ENCODE measurements at regions not wholly inside any gene's neighbourhood (a gene's known extent, or its start where the extent isn't known, plus 50 kb on each side); places are given as distances from the start of the nearest gene placed in this dataset.

DNA sequence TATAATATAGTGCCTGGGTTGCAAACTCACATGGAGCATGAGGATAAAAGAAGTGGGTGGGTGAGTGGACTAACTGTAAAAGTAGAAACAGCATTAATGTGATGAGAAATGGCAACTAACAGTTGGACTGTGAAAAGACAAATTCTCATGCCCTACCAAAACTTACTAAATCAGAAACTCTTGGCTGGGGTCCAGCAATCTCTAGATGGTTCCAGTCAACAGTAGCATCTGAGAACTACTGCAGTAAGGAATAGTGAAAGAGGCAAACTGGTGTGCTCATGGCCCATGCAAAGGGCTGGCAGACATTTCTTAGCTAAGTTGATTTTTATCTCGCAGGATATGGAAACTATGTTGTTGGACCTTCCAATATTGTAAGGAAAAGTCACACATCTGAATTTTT, 150.3 kb downstream of the PIK3R1 start:
- H3K4me3 ChIP-seq (ENCODE audit: low read depth, low read length) = no peak overlapping the region
- TF ChIP-seq, protein P1, sequence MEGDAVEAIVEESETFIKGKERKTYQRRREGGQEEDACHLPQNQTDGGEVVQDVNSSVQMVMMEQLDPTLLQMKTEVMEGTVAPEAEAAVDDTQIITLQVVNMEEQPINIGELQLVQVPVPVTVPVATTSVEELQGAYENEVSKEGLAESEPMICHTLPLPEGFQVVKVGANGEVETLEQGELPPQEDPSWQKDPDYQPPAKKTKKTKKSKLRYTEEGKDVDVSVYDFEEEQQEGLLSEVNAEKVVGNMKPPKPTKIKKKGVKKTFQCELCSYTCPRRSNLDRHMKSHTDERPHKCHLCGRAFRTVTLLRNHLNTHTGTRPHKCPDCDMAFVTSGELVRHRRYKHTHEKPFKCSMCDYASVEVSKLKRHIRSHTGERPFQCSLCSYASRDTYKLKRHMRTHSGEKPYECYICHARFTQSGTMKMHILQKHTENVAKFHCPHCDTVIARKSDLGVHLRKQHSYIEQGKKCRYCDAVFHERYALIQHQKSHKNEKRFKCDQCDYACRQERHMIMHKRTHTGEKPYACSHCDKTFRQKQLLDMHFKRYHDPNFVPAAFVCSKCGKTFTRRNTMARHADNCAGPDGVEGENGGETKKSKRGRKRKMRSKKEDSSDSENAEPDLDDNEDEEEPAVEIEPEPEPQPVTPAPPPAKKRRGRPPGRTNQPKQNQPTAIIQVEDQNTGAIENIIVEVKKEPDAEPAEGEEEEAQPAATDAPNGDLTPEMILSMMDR (IDR thresholded peaks at IDR 0.05; ENCODE audit: low read depth, low read length) = no peak

DNA sequence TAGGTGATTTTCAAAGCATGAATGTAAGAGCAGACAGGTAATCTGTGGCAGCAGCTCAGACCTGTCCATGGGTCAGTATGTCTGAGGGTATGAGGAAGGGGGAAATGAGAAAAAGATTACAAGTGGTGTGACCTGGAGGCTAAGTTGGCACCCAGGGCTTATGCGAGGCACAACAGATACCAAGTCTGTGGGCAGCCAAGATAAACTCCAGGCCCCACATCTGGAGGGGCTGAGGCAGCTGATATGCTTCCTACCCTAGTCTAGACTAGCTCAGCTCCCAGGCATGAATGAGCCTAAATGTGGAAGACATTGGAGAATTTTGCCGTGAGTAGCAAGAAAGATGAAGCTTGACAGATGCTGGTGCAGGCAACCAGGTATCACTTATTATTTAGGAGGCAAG, 151.7 kb downstream of the PIK3R1 start:
- H3K4me3 ChIP-seq (ENCODE audit: low read depth, low read length) = no peak overlapping the region
- TF ChIP-seq, protein P1 (IDR thresholded peaks at IDR 0.05; ENCODE audit: low read depth, low read length) = no peak

DNA sequence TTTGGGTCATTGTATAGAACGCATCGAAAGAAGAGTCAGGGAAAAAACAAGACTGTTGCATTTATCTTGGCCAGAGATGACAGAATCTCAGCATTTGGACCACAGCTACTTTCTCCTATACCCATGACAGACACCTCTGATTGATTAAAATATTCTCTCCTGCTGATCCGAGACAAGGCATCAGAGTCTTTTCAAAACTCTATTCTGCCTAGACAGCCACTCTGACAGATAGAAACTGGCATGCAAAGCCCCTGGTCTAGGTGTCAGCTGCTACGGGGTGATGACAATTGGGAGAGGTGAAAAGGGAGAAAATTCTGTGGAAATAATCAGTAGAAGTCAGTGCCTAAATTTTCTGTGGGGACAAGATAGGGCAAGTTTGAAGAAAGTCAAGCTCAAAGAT, 152.2 kb downstream of the PIK3R1 start:
- TF ChIP-seq, protein P1 (IDR thresholded peaks at IDR 0.05; ENCODE audit: low read depth, low read length) = no peak

DNA sequence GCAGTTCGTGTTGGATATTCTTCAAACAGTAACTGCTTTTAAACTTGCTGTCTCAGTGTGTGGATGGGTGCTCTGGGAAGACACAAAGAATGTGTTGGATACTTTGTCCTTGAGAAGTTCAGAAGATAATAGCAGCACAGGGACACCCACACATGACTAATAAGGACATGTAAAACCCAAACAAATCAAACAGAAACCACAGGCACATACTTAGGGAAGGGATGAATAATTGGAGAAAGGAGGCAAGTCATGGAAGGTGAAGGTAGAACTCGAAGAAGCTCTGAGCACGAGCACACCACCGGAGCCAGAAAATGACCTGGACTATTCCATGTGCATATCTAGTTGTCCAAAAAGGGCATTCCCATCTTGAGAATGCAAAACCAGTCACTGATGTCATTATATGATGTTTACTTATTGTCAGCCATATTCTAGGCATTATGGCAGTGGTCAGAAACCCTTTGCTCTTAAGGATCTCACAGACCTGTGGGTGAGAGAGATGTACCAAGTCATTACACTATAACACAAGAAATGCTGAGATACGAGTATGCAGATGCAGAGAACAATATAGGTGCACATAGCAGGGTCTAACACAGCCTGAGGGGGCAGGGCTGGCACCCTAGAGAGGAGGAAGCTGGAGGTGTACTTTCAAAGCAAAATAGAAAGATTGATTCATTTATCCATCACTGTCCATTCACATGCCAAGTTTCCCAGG, 152.9 kb downstream of the PIK3R1 start:
- no peak overlapping the region for H3K4me3 ChIP-seq (ENCODE audit: low read depth, low read length)
- TF ChIP-seq, protein P1 (IDR thresholded peaks at IDR 0.05; ENCODE audit: low read depth, low read length) = no peak

More for the DNA sequence above, 152.2 kb downstream of the PIK3R1 start:
- no peak overlapping the region for H3K4me3 ChIP-seq (ENCODE audit: low read depth, low read length)

DNA sequence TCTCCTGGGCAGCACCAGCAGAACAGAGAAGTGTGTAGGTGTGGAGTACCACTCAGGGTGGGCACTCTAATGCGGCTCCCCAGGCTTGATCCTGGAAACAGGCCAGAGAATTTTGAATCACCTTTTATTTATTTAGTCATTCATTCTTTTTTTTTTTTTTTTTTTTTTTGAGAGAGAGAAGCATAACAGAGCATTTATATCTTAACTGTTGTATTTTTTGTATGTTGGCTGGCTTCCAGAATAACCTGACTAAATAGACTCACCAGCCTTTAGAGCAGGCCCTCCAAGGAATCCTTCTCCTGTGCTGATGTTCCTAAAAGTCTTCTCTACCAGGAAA, 153.4 kb downstream of the PIK3R1 start:
- TF ChIP-seq, protein P1 (IDR thresholded peaks at IDR 0.05; ENCODE audit: low read depth, low read length) = no peak
- H3K4me3 ChIP-seq (ENCODE audit: low read depth, low read length) = no peak overlapping the region

DNA sequence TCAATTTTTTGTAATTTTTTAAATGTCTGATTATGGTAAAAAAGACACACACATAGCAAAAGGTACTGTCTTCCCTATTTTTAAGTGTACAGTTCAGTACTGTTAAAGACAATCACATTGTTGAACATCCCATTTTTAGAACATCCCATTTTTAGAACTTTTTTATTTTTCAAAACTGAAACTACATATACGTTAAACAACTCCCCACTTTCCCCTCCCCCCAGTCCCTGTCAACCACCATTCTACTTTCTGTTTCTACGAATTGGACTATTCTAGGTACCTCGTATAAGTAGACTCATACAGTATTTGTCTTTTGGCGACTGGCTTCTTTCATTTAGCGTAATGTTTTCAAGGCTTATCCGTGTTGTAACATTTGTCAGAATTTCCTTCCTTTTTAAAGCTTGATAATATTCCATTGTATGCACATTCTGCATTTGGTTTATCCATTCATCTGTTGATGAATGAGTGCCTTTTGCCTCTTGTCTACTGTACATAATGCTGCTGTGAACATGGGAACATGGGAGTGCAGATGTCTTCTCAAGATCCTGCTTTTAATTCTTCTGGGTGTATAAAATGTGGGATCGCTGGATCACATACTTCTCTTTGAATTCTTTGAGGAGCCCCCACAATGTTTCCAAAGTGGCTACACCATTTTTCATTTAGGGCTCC, 154.0 kb downstream of the PIK3R1 start:
- TF ChIP-seq, protein P1 (IDR thresholded peaks at IDR 0.05; ENCODE audit: low read depth, low read length) = no peak
- H3K4me3 ChIP-seq (ENCODE audit: low read depth, low read length) = no peak overlapping the region

DNA sequence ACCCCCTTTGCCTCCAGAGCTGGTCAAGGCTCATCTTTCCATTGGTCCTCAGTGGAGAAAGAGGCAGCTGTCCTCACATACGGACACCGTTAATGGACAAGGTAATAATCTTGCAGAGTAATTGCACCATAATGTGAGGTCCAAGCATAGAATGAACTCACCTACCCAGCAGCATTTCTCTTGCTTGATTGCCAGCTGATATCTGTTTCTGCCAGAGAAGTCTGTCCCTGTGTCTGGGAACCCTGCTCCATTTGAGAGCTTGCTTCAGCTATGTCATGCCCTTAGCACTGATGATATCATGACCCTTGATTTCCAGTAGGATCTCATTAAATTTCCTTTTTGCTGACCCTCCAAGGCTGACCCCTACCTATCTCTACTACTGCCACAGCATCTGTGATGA, 154.6 kb downstream of the PIK3R1 start:
- H3K4me3 ChIP-seq (ENCODE audit: low read depth, low read length) = no peak overlapping the region
- TF ChIP-seq, protein P1 (IDR thresholded peaks at IDR 0.05; ENCODE audit: low read depth, low read length) = no peak
